ENCODE measurements at regions not wholly inside any gene's neighbourhood (a gene's known extent, or its start where the extent isn't known, plus 50 kb on each side); places are given as distances from the start of the nearest gene placed in this dataset.

GRCh38 chr7:66557214-66558200 is 71.2 kb upstream of the KCTD7 start:
- H3K79me2 ChIP-seq (replicated peaks; ENCODE audit: insufficient read depth): peaks cover 25% of the 10 kb centered on the region

More at GRCh38 chr7:66557214-66558200, 71.2 kb upstream of the KCTD7 start:
- peak; percentile 90 for ATAC-seq
- TF ChIP-seq ZNF331 (CRISPR knock-in tag; IDR thresholded peaks at IDR 0.05; ENCODE audit: low read depth) (no peak), POLR2AphosphoS5 (IDR thresholded peaks at IDR 0.05; ENCODE audit: low read depth) (no peak), REST (IDR thresholded peaks at IDR 0.05; ENCODE audit: unreplicated experiment) (no peak), CTCF (conservative IDR thresholded peaks at IDR 0.05; ENCODE audit: low read depth in 2 of 2) (peak; percentile 92 to 94), CREB1 (CRISPR knock-in tag; IDR thresholded peaks at IDR 0.05; ENCODE audit: low read depth) (0 out of 2 replicates have a peak, but pooled peaks have one; percentile 26)
- Histone ChIP-seq H3K9me2 (ENCODE audit: insufficient read depth) (no peaks in the 10 kb centered on the region), H3K36me3 (ENCODE audit: insufficient read depth) (peaks cover 16% of the 10 kb centered on the region), H3K4me2 (no peak overlapping the region; the same call in 1 of the 2 replicates), H3K4me1 (ENCODE audit: insufficient read depth) (no peaks in the 10 kb centered on the region; the same call in 1 of the 2 replicates), H4K20me1 (replicated peaks; ENCODE audit: insufficient read depth) (peaks cover 12% of the 10 kb centered on the region; the same call in 1 of the 2 replicates), H3F3A (replicated peaks; ENCODE audit: low read depth) (peaks cover 5% of the 10 kb centered on the region; the same call in 1 of the 2 replicates), H3K4me3 (no peak overlapping the region), H3K27ac (ENCODE audit: low read depth) (no peak overlapping the region), H3K27me3 (ENCODE audit: insufficient read depth) (no peaks in the 10 kb centered on the region), H2AFZ (no peak overlapping the region)
- Mint-ChIP-seq H3K4me3 (no peak overlapping the region), H3K27me3 (ENCODE audit: insufficient read depth, low read depth, poor library complexity) (peaks cover 6% of the 10 kb centered on the region), H3K27ac (no peak overlapping the region), H3K36me3 (ENCODE audit: low read depth) (peaks cover 35% of the 10 kb centered on the region), H3K4me1 (peaks cover 7% of the 10 kb centered on the region), H3K9me3 (no peaks in the 10 kb centered on the region)
- DNase-seq (ENCODE audit: low spot score): peak; percentile 88
